ENCODE measurements at regions not wholly inside any gene's neighbourhood (a gene's known extent, or its start where the extent isn't known, plus 50 kb on each side); places are given as distances from the start of the nearest gene placed in this dataset.
"Not testable (repeated sequence)": the region's sequence is repeated elsewhere in the genome, so short reads cannot be mapped to it uniquely, and the experiment has no call there.

GRCh38 chr5:62994842-62995241 lies 416.2 kb downstream of the LRRC70 start:
- DNase-seq (ENCODE audit: low read depth) = not testable (repeated sequence)

- DNase-seq (ENCODE audit: low read depth) = no peak
These were observed 407.1 kb downstream of the LRRC70 start for GRCh38 chr5:62985749-62986148.

GRCh38 chr5:62982348-62982747 lies 403.7 kb downstream of the LRRC70 start:
- no peak for DNase-seq (ENCODE audit: low read depth)

- no peak for DNase-seq (ENCODE audit: low read depth)
These were observed 402.3 kb downstream of the LRRC70 start for GRCh38 chr5:62980884-62981283.

- no peak for DNase-seq (ENCODE audit: low read depth)
These were observed 400.9 kb downstream of the LRRC70 start for GRCh38 chr5:62979472-62979871.

GRCh38 chr5:62977661-62978060 lies 399.0 kb downstream of the LRRC70 start:
- no peak for DNase-seq (ENCODE audit: low read depth)

GRCh38 chr5:62974623-62975022 lies 396.0 kb downstream of the LRRC70 start:
- DNase-seq (ENCODE audit: low read depth) = no peak

- DNase-seq (ENCODE audit: low read depth) = peak; percentile 8
These were observed 390.9 kb downstream of the LRRC70 start for GRCh38 chr5:62969409-62970120.

- DNase-seq (ENCODE audit: low read depth) = no peak
These were observed 385.8 kb downstream of the LRRC70 start for GRCh38 chr5:62964428-62964827.

- peak; percentile 30 for DNase-seq (ENCODE audit: low read depth)
These were observed 382.2 kb downstream of the LRRC70 start for GRCh38 chr5:62960781-62961180.

GRCh38 chr5:62956597-62956996 lies 378.0 kb downstream of the LRRC70 start:
- DNase-seq (ENCODE audit: low read depth) = no peak

GRCh38 chr5:62954578-62954977 lies 376.0 kb downstream of the LRRC70 start:
- DNase-seq (ENCODE audit: low read depth) = no peak

- no peak for DNase-seq (ENCODE audit: low read depth)
These were observed 369.7 kb downstream of the LRRC70 start for GRCh38 chr5:62948301-62948700.

- DNase-seq (ENCODE audit: low read depth) = peak; percentile 40
These were observed 363.8 kb downstream of the LRRC70 start for GRCh38 chr5:62942384-62942783.

GRCh38 chr5:62938927-62939326 lies 360.3 kb downstream of the LRRC70 start:
- DNase-seq (ENCODE audit: low read depth) = no peak

GRCh38 chr5:62937661-62938558 lies 359.3 kb downstream of the LRRC70 start:
- peak; percentile 37 for DNase-seq (ENCODE audit: low read depth)

- no peak for DNase-seq (ENCODE audit: low read depth)
These were observed 357.0 kb downstream of the LRRC70 start for GRCh38 chr5:62935660-62936059.

- no peak for DNase-seq (ENCODE audit: low read depth)
These were observed 355.7 kb downstream of the LRRC70 start for GRCh38 chr5:62934319-62934718.

GRCh38 chr5:62933261-62933660 lies 354.6 kb downstream of the LRRC70 start:
- no peak for DNase-seq (ENCODE audit: low read depth)

GRCh38 chr5:62931153-62931950 lies 352.7 kb downstream of the LRRC70 start:
- DNase-seq (ENCODE audit: low read depth) = peak; percentile 25

GRCh38 chr5:62922191-62922590 lies 343.6 kb downstream of the LRRC70 start:
- DNase-seq (ENCODE audit: low read depth) = no peak

GRCh38 chr5:62920856-62921255 lies 342.2 kb downstream of the LRRC70 start:
- no peak for DNase-seq (ENCODE audit: low read depth)

All from HT1080 (cell line).